CD1c-positive myeloid dendritic cell (primary cell): ENCODE measurements at regions not wholly inside any gene's neighbourhood (a gene's known extent, or its start where the extent isn't known, plus 50 kb on each side); places are given as distances from the start of the nearest gene placed in this dataset.
"Not testable (repeated sequence)": the region's sequence is repeated elsewhere in the genome, so short reads cannot be mapped to it uniquely, and the experiment has no call there.

Source experiments
- DNase-seq: peaks from one replicate; pipeline ENCODE4 v3.0.0-alpha.2; 2016; ENCODE audit errors: extremely low spot score

GRCh38 chr20:52008874-52009273, 182.7 kb downstream of the ZFP64 start:
- no peak for DNase-seq

GRCh38 chr20:52004715-52005114, 186.9 kb downstream of the ZFP64 start:
- DNase-seq = peak; percentile 5

GRCh38 chr20:52004018-52004417, 187.6 kb downstream of the ZFP64 start:
- DNase-seq = no peak

GRCh38 chr20:52003415-52003814, 188.2 kb downstream of the ZFP64 start:
- no peak for DNase-seq

GRCh38 chr20:52001999-52002666, 189.4 kb downstream of the ZFP64 start:
- DNase-seq = no peak

GRCh38 chr20:51997281-51997936, 194.2 kb downstream of the ZFP64 start:
- not testable (repeated sequence) for DNase-seq

- no peak for DNase-seq
Observed at GRCh38 chr20:51995551-51995951, 193.2 kb upstream of the SALL4 start.

GRCh38 chr20:51994751-51995417, 192.6 kb upstream of the SALL4 start:
- no peak for DNase-seq

GRCh38 chr20:51987812-51988211, 185.5 kb upstream of the SALL4 start:
- no peak for DNase-seq

GRCh38 chr20:51985013-51985415, 182.7 kb upstream of the SALL4 start:
- no peak for DNase-seq

- DNase-seq = no peak
Observed at GRCh38 chr20:51980277-51980676, 178.0 kb upstream of the SALL4 start.

GRCh38 chr20:51979226-51979625, 176.9 kb upstream of the SALL4 start:
- DNase-seq = no peak

GRCh38 chr20:51978070-51978501, 175.8 kb upstream of the SALL4 start:
- no peak for DNase-seq

- DNase-seq = no peak
Observed at GRCh38 chr20:51972056-51972455, 169.7 kb upstream of the SALL4 start.

GRCh38 chr20:51970858-51971257, 168.5 kb upstream of the SALL4 start:
- DNase-seq = no peak

- no peak for DNase-seq
Observed at GRCh38 chr20:51969191-51969590, 166.9 kb upstream of the SALL4 start.

GRCh38 chr20:51968151-51968550, 165.8 kb upstream of the SALL4 start:
- DNase-seq = no peak

GRCh38 chr20:51966296-51966971, 164.1 kb upstream of the SALL4 start:
- peak; percentile 45 for DNase-seq

GRCh38 chr20:51961964-51962761, 159.8 kb upstream of the SALL4 start:
- DNase-seq = no peak

- no peak for DNase-seq
Observed at GRCh38 chr20:51960047-51960675, 157.8 kb upstream of the SALL4 start.

GRCh38 chr20:51959066-51959542, 156.8 kb upstream of the SALL4 start:
- DNase-seq = no peak
